Activated naive CD8-positive, alpha-beta T cell treated with anti-CD3 and anti-CD28 coated beads, Interleukin-2, amount 10 ng/mL, durations not matched to agents 7 days and 5 days (primary cell): ENCODE measurements at regions not wholly inside any gene's neighbourhood (a gene's known extent, or its start where the extent isn't known, plus 50 kb on each side); places are given as distances from the start of the nearest gene placed in this dataset.

Experiments
- ATAC-seq: fragments of 150-1000 bp; cut with Tn5 transposase; one replicate; pipeline ENCODE4 v1.10.0; 2021; ENCODE audit warnings: low read depth, moderate library complexity
- POLR2A ChIA-PET: fragments of 350-600 bp; sonication (Branson Sonifier 250); formaldehyde crosslinking; loops from one replicate; lab custom pipeline; 2021; ENCODE audit warnings: antibody characterized with exemption; lab: Charles Lee
- DNase-seq: peaks from one replicate; pipeline ENCODE4 v3.0.0; 2021
- H3K27ac Mint-ChIP-seq: one replicate; pipeline ENCODE4 v1.8.0; 2022; ENCODE audit warnings: mild to moderate bottlenecking, mixed read lengths
- H3K27me3 Mint-ChIP-seq: one replicate; pipeline ENCODE4 v1.8.0; 2022; ENCODE audit warnings: mild to moderate bottlenecking, moderate library complexity, mixed read lengths
- H3K36me3 Mint-ChIP-seq: one replicate; pipeline ENCODE4 v1.8.0; 2021; ENCODE audit warnings: mild to moderate bottlenecking, mixed read lengths
- H3K4me1 Mint-ChIP-seq: one replicate; pipeline ENCODE4 v1.8.0; 2021; ENCODE audit warnings: mixed read lengths
- H3K4me3 Mint-ChIP-seq: one replicate; pipeline ENCODE4 v1.8.0; 2022; ENCODE audit warnings: mild to moderate bottlenecking, moderate library complexity, mixed read lengths
- H3K9me3 Mint-ChIP-seq: one replicate; pipeline ENCODE4 v1.8.0; 2021; ENCODE audit warnings: mixed read lengths

- DNase-seq: peak; percentile 51
- peak overlapping the region; percentile 37 for H3K4me3 Mint-ChIP-seq
- no peaks in the 10 kb centered on the region for H3K36me3 Mint-ChIP-seq
- ATAC-seq: peak; percentile 85
- H3K4me1 Mint-ChIP-seq: peaks cover 15% of the 10 kb centered on the region
- peak overlapping the region; percentile 18 for H3K27ac Mint-ChIP-seq
- peaks cover 12% of the 10 kb centered on the region for H3K27me3 Mint-ChIP-seq
- POLR2A ChIA-PET: interaction anchor here (1.3 kb wide), 1 partner anchor 27 kb away, joined by 4 read pairs; no protein-coding TSS in a partner anchor
- no peaks in the 10 kb centered on the region for H3K9me3 Mint-ChIP-seq
Observed at GRCh38 chr6:20291764-20292580, 79.7 kb upstream of the MBOAT1 start.

GRCh38 chr6:20292905-20293304 is 80.6 kb upstream of the MBOAT1 start:
- no peaks in the 10 kb centered on the region for H3K36me3 Mint-ChIP-seq
- no peak for DNase-seq
- H3K27me3 Mint-ChIP-seq: peaks cover 12% of the 10 kb centered on the region
- POLR2A ChIA-PET: interaction anchor here (1.3 kb wide), 1 partner anchor 26 kb away, joined by 4 read pairs; no protein-coding TSS in a partner anchor
- H3K4me3 Mint-ChIP-seq: no peak overlapping the region
- ATAC-seq: no peak
- no peaks in the 10 kb centered on the region for H3K9me3 Mint-ChIP-seq
- peaks cover 15% of the 10 kb centered on the region for H3K4me1 Mint-ChIP-seq
- H3K27ac Mint-ChIP-seq: no peak overlapping the region

GRCh38 chr6:20301256-20301655 is 89.0 kb upstream of the MBOAT1 start:
- peaks cover 4% of the 10 kb centered on the region for H3K27me3 Mint-ChIP-seq
- POLR2A ChIA-PET: no interaction called here
- no peak for DNase-seq
- no peak overlapping the region for H3K27ac Mint-ChIP-seq
- no peak for ATAC-seq
- H3K36me3 Mint-ChIP-seq: no peaks in the 10 kb centered on the region
- H3K4me1 Mint-ChIP-seq: no peaks in the 10 kb centered on the region
- no peak overlapping the region for H3K4me3 Mint-ChIP-seq
- no peaks in the 10 kb centered on the region for H3K9me3 Mint-ChIP-seq

- Mint-ChIP-seq H3K9me3 (no peaks in the 10 kb centered on the region), H3K27ac (no peak overlapping the region), H3K4me1 (no peaks in the 10 kb centered on the region), H3K27me3 (no peaks in the 10 kb centered on the region), H3K36me3 (no peaks in the 10 kb centered on the region), H3K4me3 (no peak overlapping the region)
- DNase-seq (no peak), ATAC-seq (no peak)
- POLR2A ChIA-PET: no interaction called here
Observed at GRCh38 chr6:20302168-20302567, 89.9 kb upstream of the MBOAT1 start.

- no peaks in the 10 kb centered on the region for H3K9me3 Mint-ChIP-seq
- H3K4me1 Mint-ChIP-seq: no peaks in the 10 kb centered on the region
- H3K27me3 Mint-ChIP-seq: no peaks in the 10 kb centered on the region
- POLR2A ChIA-PET: no interaction called here
- no peak overlapping the region for H3K27ac Mint-ChIP-seq
- DNase-seq: no peak
- ATAC-seq: no peak
- H3K4me3 Mint-ChIP-seq: no peak overlapping the region
- no peaks in the 10 kb centered on the region for H3K36me3 Mint-ChIP-seq
Observed at GRCh38 chr6:20302702-20303251, 90.5 kb upstream of the MBOAT1 start.

GRCh38 chr6:20306491-20306890 is 94.2 kb upstream of the MBOAT1 start:
- H3K36me3 Mint-ChIP-seq: peaks cover 1% of the 10 kb centered on the region
- H3K27ac Mint-ChIP-seq: no peak overlapping the region
- H3K4me1 Mint-ChIP-seq: no peaks in the 10 kb centered on the region
- POLR2A ChIA-PET: no interaction called here
- ATAC-seq (no peak), DNase-seq (no peak)
- H3K9me3 Mint-ChIP-seq: peaks cover 3% of the 10 kb centered on the region
- H3K27me3 Mint-ChIP-seq: peaks cover 3% of the 10 kb centered on the region
- no peak overlapping the region for H3K4me3 Mint-ChIP-seq

GRCh38 chr6:20309186-20309585 is 92.5 kb upstream of the E2F3 start:
- no peak for DNase-seq
- no peak for ATAC-seq
- Mint-ChIP-seq H3K27ac (no peak overlapping the region), H3K4me1 (peaks cover 3% of the 10 kb centered on the region), H3K27me3 (peaks cover 3% of the 10 kb centered on the region), H3K9me3 (peaks cover 3% of the 10 kb centered on the region), H3K36me3 (peaks cover 1% of the 10 kb centered on the region), H3K4me3 (no peak overlapping the region)
- POLR2A ChIA-PET: no interaction called here

- Mint-ChIP-seq H3K27ac (no peak overlapping the region), H3K9me3 (peaks cover 3% of the 10 kb centered on the region), H3K4me1 (peaks cover 3% of the 10 kb centered on the region), H3K4me3 (no peak overlapping the region), H3K27me3 (peaks cover 3% of the 10 kb centered on the region), H3K36me3 (peaks cover 1% of the 10 kb centered on the region)
- POLR2A ChIA-PET: no interaction called here
- ATAC-seq: no peak
- DNase-seq: no peak
Observed at GRCh38 chr6:20310185-20310584, 91.5 kb upstream of the E2F3 start.

GRCh38 chr6:20312606-20313005 is 89.1 kb upstream of the E2F3 start:
- POLR2A ChIA-PET: interaction anchor here (0.5 kb wide), 1 partner anchor 213 kb away, joined by 3 read pairs; no protein-coding TSS in a partner anchor
- ATAC-seq: no peak
- H3K9me3 Mint-ChIP-seq: peaks cover 3% of the 10 kb centered on the region
- DNase-seq: no peak
- H3K4me1 Mint-ChIP-seq: peaks cover 3% of the 10 kb centered on the region
- H3K27me3 Mint-ChIP-seq: peaks cover 3% of the 10 kb centered on the region
- H3K4me3 Mint-ChIP-seq: no peak overlapping the region
- H3K36me3 Mint-ChIP-seq: peaks cover 1% of the 10 kb centered on the region
- H3K27ac Mint-ChIP-seq: no peak overlapping the region

- peaks cover 3% of the 10 kb centered on the region for H3K4me1 Mint-ChIP-seq
- ATAC-seq (no peak), DNase-seq (no peak)
- H3K4me3 Mint-ChIP-seq: no peak overlapping the region
- H3K27ac Mint-ChIP-seq: no peak overlapping the region
- POLR2A ChIA-PET: no interaction called here
- H3K9me3 Mint-ChIP-seq: peaks cover 3% of the 10 kb centered on the region
- peaks cover 3% of the 10 kb centered on the region for H3K27me3 Mint-ChIP-seq
- H3K36me3 Mint-ChIP-seq: peaks cover 1% of the 10 kb centered on the region
Observed at GRCh38 chr6:20313051-20313450, 88.6 kb upstream of the E2F3 start.

GRCh38 chr6:20313960-20314530 is 87.6 kb upstream of the E2F3 start:
- H3K9me3 Mint-ChIP-seq: peaks cover 6% of the 10 kb centered on the region
- peaks cover 4% of the 10 kb centered on the region for H3K36me3 Mint-ChIP-seq
- H3K4me1 Mint-ChIP-seq: peaks cover 5% of the 10 kb centered on the region
- no peak overlapping the region for H3K27ac Mint-ChIP-seq
- no peak for DNase-seq
- no peak for ATAC-seq
- H3K4me3 Mint-ChIP-seq: no peak overlapping the region
- POLR2A ChIA-PET: no interaction called here
- H3K27me3 Mint-ChIP-seq: no peaks in the 10 kb centered on the region

GRCh38 chr6:20314866-20315845 is 86.5 kb upstream of the E2F3 start:
- Mint-ChIP-seq H3K27me3 (no peaks in the 10 kb centered on the region), H3K9me3 (peaks cover 8% of the 10 kb centered on the region), H3K36me3 (peaks cover 7% of the 10 kb centered on the region), H3K27ac (no peak overlapping the region), H3K4me3 (no peak overlapping the region), H3K4me1 (peaks cover 12% of the 10 kb centered on the region)
- POLR2A ChIA-PET: no interaction called here
- DNase-seq: no peak
- ATAC-seq: no peak

GRCh38 chr6:20317430-20317829 is 84.2 kb upstream of the E2F3 start:
- H3K36me3 Mint-ChIP-seq: peaks cover 8% of the 10 kb centered on the region
- no peak overlapping the region for H3K27ac Mint-ChIP-seq
- POLR2A ChIA-PET: interaction anchor here (1.2 to 5.4 kb wide), 2 partner anchors 55 to 85 kb away, joined by 3 to 220 read pairs; partner anchors contain the start of gene E2F3
- H3K4me3 Mint-ChIP-seq: no peak overlapping the region
- no peaks in the 10 kb centered on the region for H3K27me3 Mint-ChIP-seq
- H3K4me1 Mint-ChIP-seq: peaks cover 20% of the 10 kb centered on the region
- peaks cover 6% of the 10 kb centered on the region for H3K9me3 Mint-ChIP-seq
- ATAC-seq (no peak), DNase-seq (no peak)
